GM21723 (cell line): ENCODE measurements at regions not wholly inside any gene's neighbourhood (a gene's known extent, or its start where the extent isn't known, plus 50 kb on each side); places are given as distances from the start of the nearest gene placed in this dataset.
A peak's percentile ranks its signal among the peaks of the same experiment; 100 is the strongest.
"Not testable (repeated sequence)": the region's sequence is repeated elsewhere in the genome, so short reads cannot be mapped to it uniquely, and the experiment has no call there.

Source experiments
- ATAC-seq: cut with Tn5 transposase; IDR thresholded peaks from one replicate; pipeline ENCODE4 v1.9.1; 2021; ENCODE audit warnings: mild to moderate bottlenecking, moderate library complexity; ENCODE audit not compliant: unreplicated experiment

GRCh38 chr1:182262425-182262824 lies 129.2 kb downstream of the GLUL start:
- ATAC-seq, result no peak

GRCh38 chr1:182261655-182262054 lies 129.9 kb downstream of the GLUL start:
- ATAC-seq, result no peak

- ATAC-seq, result no peak
Measured at GRCh38 chr1:182260516-182260915, 131.1 kb downstream of the GLUL start.

GRCh38 chr1:182259968-182260367 lies 131.6 kb downstream of the GLUL start:
- no peak for ATAC-seq

- ATAC-seq, result peak; percentile 51
Measured at GRCh38 chr1:182259229-182259872, 132.2 kb downstream of the GLUL start.

GRCh38 chr1:182257369-182258063 lies 134.1 kb downstream of the GLUL start:
- ATAC-seq, result no peak

- ATAC-seq, result no peak
Measured at GRCh38 chr1:182256931-182257330, 134.7 kb downstream of the GLUL start.

- ATAC-seq, result no peak
Measured at GRCh38 chr1:182255494-182255893, 136.1 kb downstream of the GLUL start.

GRCh38 chr1:182253319-182253860 lies 138.2 kb downstream of the GLUL start:
- no peak for ATAC-seq

GRCh38 chr1:182251561-182251960 lies 140.0 kb downstream of the GLUL start:
- no peak for ATAC-seq

GRCh38 chr1:182249201-182249676 lies 142.4 kb downstream of the GLUL start:
- peak; percentile 91 for ATAC-seq

GRCh38 chr1:182248721-182249120 lies 142.9 kb downstream of the GLUL start:
- peak; percentile 13 for ATAC-seq

- ATAC-seq, result not testable (repeated sequence)
Measured at GRCh38 chr1:182247813-182248212, 143.8 kb downstream of the GLUL start.

- no peak for ATAC-seq
Measured at GRCh38 chr1:182246783-182247182, 144.8 kb downstream of the GLUL start.

GRCh38 chr1:182245040-182245439 lies 146.6 kb downstream of the GLUL start:
- ATAC-seq, result no peak

- no peak for ATAC-seq
Measured at GRCh38 chr1:182244451-182244850, 147.1 kb downstream of the GLUL start.

GRCh38 chr1:182242641-182243040 lies 148.9 kb downstream of the GLUL start:
- no peak for ATAC-seq

- no peak for ATAC-seq
Measured at GRCh38 chr1:182240085-182240484, 151.5 kb downstream of the GLUL start.

- ATAC-seq, result no peak
Measured at GRCh38 chr1:182238421-182238820, 153.2 kb downstream of the GLUL start.

- ATAC-seq, result no peak
Measured at GRCh38 chr1:182237329-182237728, 154.3 kb downstream of the GLUL start.

GRCh38 chr1:182236651-182237077 lies 154.9 kb downstream of the GLUL start:
- ATAC-seq, result no peak
